LNCaP clone FGC (cell line): ENCODE measurements at regions not wholly inside any gene's neighbourhood (a gene's known extent, or its start where the extent isn't known, plus 50 kb on each side); places are given as distances from the start of the nearest gene placed in this dataset.
"Not testable (repeated sequence)": the region's sequence is repeated elsewhere in the genome, so short reads cannot be mapped to it uniquely, and the experiment has no call there.

Experiments used
- DNase-seq: peaks from one replicate; pipeline ENCODE4 v3.0.0-alpha.2; 2011; ENCODE audit warnings: low read depth
- H3K4me3 ChIP-seq: 2 replicates; pipeline ENCODE4 v1.5.1; 2011; ENCODE audit warnings: mild to moderate bottlenecking, low read depth, low read length, control low read depth
- CTCF ChIP-seq: IDR thresholded peaks from 2 replicates; pipeline ENCODE4 v1.5.1; 2012; ENCODE audit warnings: mild to moderate bottlenecking; ENCODE audit not compliant: control insufficient read depth, insufficient read depth; ENCODE audit errors: extremely low read depth

GRCh38 chr1:182315167-182315556 lies 76.4 kb downstream of the GLUL start:
- TF ChIP-seq CTCF: no peak
- DNase-seq: peak; percentile 62
- no peak overlapping the region for H3K4me3 ChIP-seq

GRCh38 chr1:182309631-182310351 lies 81.8 kb downstream of the GLUL start:
- TF ChIP-seq CTCF: no peak
- no peak overlapping the region for H3K4me3 ChIP-seq

GRCh38 chr1:182308826-182309225 lies 82.8 kb downstream of the GLUL start:
- no peak for TF ChIP-seq CTCF
- DNase-seq: no peak
- H3K4me3 ChIP-seq: no peak overlapping the region

More at GRCh38 chr1:182309631-182310351, 81.8 kb downstream of the GLUL start:
- DNase-seq: no peak

- H3K4me3 ChIP-seq, DNase-seq: not testable (repeated sequence)
Observed at GRCh38 chr1:182307486-182307885, 84.1 kb downstream of the GLUL start.

GRCh38 chr1:182305861-182306260 lies 85.7 kb downstream of the GLUL start:
- DNase-seq: no peak
- no peak overlapping the region for H3K4me3 ChIP-seq
- no peak for TF ChIP-seq CTCF

GRCh38 chr1:182304627-182305026 lies 87.0 kb downstream of the GLUL start:
- DNase-seq: no peak
- TF ChIP-seq CTCF: no peak
- H3K4me3 ChIP-seq: no peak overlapping the region

- TF ChIP-seq CTCF: no peak
- no peak overlapping the region for H3K4me3 ChIP-seq
- no peak for DNase-seq
Observed at GRCh38 chr1:182304218-182304617, 87.4 kb downstream of the GLUL start.

GRCh38 chr1:182303778-182304177 lies 87.8 kb downstream of the GLUL start:
- no peak overlapping the region for H3K4me3 ChIP-seq
- DNase-seq: no peak
- no peak for TF ChIP-seq CTCF
